Osteoblast (primary cell): ENCODE measurements at regions not wholly inside any gene's neighbourhood (a gene's known extent, or its start where the extent isn't known, plus 50 kb on each side); places are given as distances from the start of the nearest gene placed in this dataset.

Experiments used
- DNase-seq: peaks from one replicate; pipeline ENCODE4 v3.0.0; 2011; ENCODE audit warnings: low spot score, mixed read lengths; ENCODE audit not compliant: insufficient read length; ENCODE audit errors: missing footprints
- H2AFZ ChIP-seq: 2 replicates; pipeline ENCODE4 v1.6.0; 2011; ENCODE audit warnings: mild to moderate bottlenecking, low read length
- H3K27ac ChIP-seq: 2 replicates; pipeline ENCODE4 v1.5.1; 2011; ENCODE audit warnings: mild to moderate bottlenecking, low read depth, low read length, moderate library complexity
- H3K27me3 ChIP-seq: 2 replicates; pipeline ENCODE4 v1.6.0; 2012; ENCODE audit warnings: mild to moderate bottlenecking, control low read depth, inconsistent platforms, low read length, moderate library complexity; ENCODE audit not compliant: insufficient read depth
- H3K36me3 ChIP-seq: 2 replicates; pipeline ENCODE4 v1.5.1; 2011; ENCODE audit warnings: mild to moderate bottlenecking, low read length, control low read depth, moderate library complexity; ENCODE audit not compliant: insufficient read depth
- H3K4me1 ChIP-seq: 2 replicates; pipeline ENCODE4 v1.5.1; 2011; ENCODE audit warnings: mild to moderate bottlenecking, low read length, control low read depth, moderate library complexity; ENCODE audit not compliant: insufficient read depth
- H3K4me2 ChIP-seq: 2 replicates; pipeline ENCODE4 v1.6.0; 2011; ENCODE audit warnings: mild to moderate bottlenecking, low read length; ENCODE audit not compliant: insufficient read depth
- H3K4me3 ChIP-seq: fragments of 200-600 bp; sonication (generic); 3 replicates; pipeline ENCODE4 v1.5.1; 2012; ENCODE audit warnings: mild to moderate bottlenecking, low read length, inconsistent platforms; ENCODE audit not compliant: insufficient read depth
- H3K79me2 ChIP-seq: 2 replicates; pipeline ENCODE4 v1.6.0; 2012; ENCODE audit warnings: mild to moderate bottlenecking, low read length, control low read depth, inconsistent platforms; ENCODE audit not compliant: insufficient read depth
- H3K9me3 ChIP-seq: 2 replicates; pipeline ENCODE4 v1.5.1; 2011; ENCODE audit warnings: low read depth, low read length, control low read depth
- H4K20me1 ChIP-seq: 2 replicates; pipeline ENCODE4 v1.6.0; 2012; ENCODE audit warnings: mild to moderate bottlenecking, low read length, control low read depth; ENCODE audit not compliant: insufficient read depth
- CTCF ChIP-seq: IDR thresholded peaks from 2 replicates; pipeline ENCODE4 v1.5.1; 2011; ENCODE audit warnings: mild to moderate bottlenecking, low read depth, low read length, moderate library complexity; ENCODE audit errors: extremely low read depth

- Histone ChIP-seq H3K4me1 (peaks cover 6% of the 10 kb centered on the region), H2AFZ (no peak overlapping the region), H3K4me3 (no peak overlapping the region), H3K27me3 (no peaks in the 10 kb centered on the region), H3K27ac (no peak overlapping the region), H3K36me3 (no peaks in the 10 kb centered on the region), H3K79me2 (peaks cover 58% of the 10 kb centered on the region), H3K4me2 (no peak overlapping the region), H4K20me1 (peaks cover 8% of the 10 kb centered on the region), H3K9me3 (no peaks in the 10 kb centered on the region)
- no peak for DNase-seq
- no peak for TF ChIP-seq CTCF
Observed at GRCh38 chr10:29732918-29733317, 98.1 kb upstream of the SVIL start.

GRCh38 chr10:29731760-29732159, 97.0 kb upstream of the SVIL start:
- Histone ChIP-seq H4K20me1 (peaks cover 8% of the 10 kb centered on the region), H3K4me1 (peaks cover 6% of the 10 kb centered on the region), H2AFZ (no peak overlapping the region), H3K36me3 (no peaks in the 10 kb centered on the region), H3K9me3 (no peaks in the 10 kb centered on the region), H3K4me2 (no peak overlapping the region), H3K27me3 (no peaks in the 10 kb centered on the region), H3K27ac (no peak overlapping the region), H3K79me2 (peaks cover 68% of the 10 kb centered on the region), H3K4me3 (no peak overlapping the region)
- no peak for DNase-seq
- no peak for TF ChIP-seq CTCF

GRCh38 chr10:29730969-29731368, 96.2 kb upstream of the SVIL start:
- Histone ChIP-seq H3K27ac (no peak overlapping the region), H3K27me3 (no peaks in the 10 kb centered on the region), H2AFZ (no peak overlapping the region), H3K9me3 (no peaks in the 10 kb centered on the region), H3K4me3 (no peak overlapping the region), H3K79me2 (peaks cover 71% of the 10 kb centered on the region), H3K4me1 (peaks cover under 1% of the 10 kb centered on the region), H4K20me1 (peaks cover 8% of the 10 kb centered on the region), H3K36me3 (no peaks in the 10 kb centered on the region), H3K4me2 (no peak overlapping the region)
- DNase-seq = no peak
- TF ChIP-seq CTCF = no peak

- no peaks in the 10 kb centered on the region for H3K4me1 ChIP-seq
- H3K4me2 ChIP-seq = no peak overlapping the region
- peaks cover 73% of the 10 kb centered on the region for H3K79me2 ChIP-seq
- H3K27ac ChIP-seq = no peak overlapping the region
- H4K20me1 ChIP-seq = peaks cover 9% of the 10 kb centered on the region
- no peaks in the 10 kb centered on the region for H3K36me3 ChIP-seq
- H3K27me3 ChIP-seq = no peaks in the 10 kb centered on the region
- DNase-seq = no peak
- no peak overlapping the region for H2AFZ ChIP-seq
- H3K4me3 ChIP-seq = no peak overlapping the region
- TF ChIP-seq CTCF = no peak
- no peaks in the 10 kb centered on the region for H3K9me3 ChIP-seq
Observed at GRCh38 chr10:29730458-29730857, 95.7 kb upstream of the SVIL start.
